ENCODE measurements at regions not wholly inside any gene's neighbourhood (a gene's known extent, or its start where the extent isn't known, plus 50 kb on each side); places are given as distances from the start of the nearest gene placed in this dataset.

DNA sequence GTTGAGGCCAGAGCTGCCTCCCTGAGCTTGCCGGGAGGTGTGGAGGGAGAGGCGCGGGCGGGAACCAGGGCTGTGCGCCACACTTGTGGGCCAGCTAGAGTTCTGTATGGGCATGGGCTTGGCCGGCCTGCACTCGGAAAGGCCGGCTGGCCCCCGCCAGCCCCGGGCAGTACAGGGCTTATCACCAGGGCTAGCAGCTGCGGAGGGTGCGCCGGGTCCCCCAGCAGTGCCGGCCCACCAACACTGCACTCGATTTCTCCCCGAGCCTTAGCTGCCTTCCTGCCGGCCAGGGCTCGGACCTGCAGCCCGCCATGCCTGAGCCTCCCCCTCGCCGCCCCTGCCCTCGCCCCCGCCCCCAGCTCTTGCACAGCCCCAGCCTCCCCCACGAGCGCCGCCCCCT is 472.7 kb downstream of the TFAP2A start:
- DNase-seq (ENCODE audit: low read depth in 1 of 2, low spot score in 1 of 2), result no peak
- TF ChIP-seq JUND (IDR thresholded peaks at IDR 0.05; ENCODE audit: low read depth), result no peak
- in situ Hi-C loops (cut with HindIII; ENCODE audit: low pct_unique_long_range_greater_than_20kb, low sequenced_read_pairs), result no loop called here

DNA sequence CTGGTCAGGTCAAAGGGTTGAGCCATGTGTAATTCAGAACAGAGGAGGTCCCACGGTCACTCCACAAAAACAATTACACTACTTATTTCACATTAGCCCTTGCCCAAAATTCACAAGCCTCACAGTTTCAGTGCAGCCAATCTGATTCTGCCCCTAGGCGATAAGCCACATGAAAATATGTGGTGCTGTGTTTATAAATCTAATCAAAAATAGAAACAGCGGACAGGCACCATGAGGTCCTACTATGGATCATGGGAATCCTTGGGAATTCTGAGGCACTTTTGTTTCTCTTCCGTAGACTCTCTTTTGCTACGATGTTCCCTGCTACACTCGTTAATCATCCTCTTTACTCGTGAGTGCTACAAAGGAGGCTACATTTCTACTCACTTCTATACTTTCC is 476.1 kb downstream of the TFAP2A start:
- TF ChIP-seq JUND (IDR thresholded peaks at IDR 0.05; ENCODE audit: low read depth), result no peak
- in situ Hi-C loops (cut with HindIII; ENCODE audit: low pct_unique_long_range_greater_than_20kb, low sequenced_read_pairs), result no loop called here
- no peak for DNase-seq (ENCODE audit: low read depth in 1 of 2, low spot score in 1 of 2)

DNA sequence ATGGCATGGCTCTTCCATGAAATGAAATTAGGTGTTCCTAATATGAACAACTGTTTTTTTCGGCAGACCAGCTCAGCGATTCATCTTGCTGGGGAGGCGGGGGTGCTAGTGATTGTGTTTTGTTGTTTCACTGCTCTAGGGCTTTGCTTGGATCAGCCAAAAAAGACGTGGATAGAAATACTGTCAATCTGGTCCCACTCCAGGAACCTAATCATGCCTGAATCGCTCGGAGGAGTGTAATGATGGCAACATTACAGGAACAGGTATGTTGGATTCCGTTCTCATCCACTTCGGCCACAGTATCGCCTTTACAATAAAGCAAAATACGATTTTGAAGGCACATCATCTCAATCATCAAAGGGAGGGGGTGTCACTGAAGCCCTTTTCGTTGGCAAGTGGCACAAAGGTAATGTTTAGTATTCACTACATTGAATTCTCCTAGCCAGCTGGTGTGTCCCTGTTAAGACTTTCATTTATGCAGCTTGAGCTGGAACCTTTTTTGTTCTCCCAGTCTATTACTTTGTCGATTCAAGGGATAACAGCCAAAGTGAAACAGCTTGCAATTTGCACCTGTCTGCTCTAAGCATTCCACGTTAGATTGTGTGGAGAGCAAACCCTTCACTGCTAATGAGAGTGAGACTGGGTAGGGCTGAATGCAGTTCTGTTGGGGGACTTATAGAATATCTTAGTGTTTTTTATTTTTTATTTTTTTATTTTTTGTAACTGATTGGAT is 477.7 kb downstream of the TFAP2A start:
- in situ Hi-C loops (cut with HindIII; ENCODE audit: low pct_unique_long_range_greater_than_20kb, low sequenced_read_pairs), result no loop called here
- TF ChIP-seq JUND (IDR thresholded peaks at IDR 0.05; ENCODE audit: low read depth), result no peak
- DNase-seq (ENCODE audit: low read depth in 1 of 2, low spot score in 1 of 2), result peak in 1 of 2 experiments; percentile 14

DNA sequence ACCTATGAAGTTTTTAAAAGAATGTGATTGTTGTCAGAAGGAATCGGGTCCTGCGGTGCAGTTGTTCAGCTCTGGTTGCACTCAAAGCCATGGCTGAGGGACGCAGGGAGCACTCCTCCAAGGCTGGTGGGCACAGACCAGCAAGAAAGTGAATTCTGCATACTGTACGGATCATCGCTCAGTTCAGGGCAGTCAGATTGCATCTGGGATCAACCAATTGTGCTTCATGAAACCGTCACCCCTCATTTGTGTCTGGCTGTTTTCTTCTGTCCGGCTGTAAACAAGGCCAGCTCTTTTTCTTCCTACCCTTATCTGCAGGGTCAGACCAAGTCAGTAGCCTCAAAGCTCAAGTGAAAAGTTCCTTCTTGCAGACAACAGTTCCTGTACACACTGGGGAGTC is 478.3 kb downstream of the TFAP2A start:
- in situ Hi-C loops (cut with HindIII; ENCODE audit: low pct_unique_long_range_greater_than_20kb, low sequenced_read_pairs), result no loop called here
- TF ChIP-seq JUND (IDR thresholded peaks at IDR 0.05; ENCODE audit: low read depth), result no peak
- no peak for DNase-seq (ENCODE audit: low read depth in 1 of 2, low spot score in 1 of 2)

DNA sequence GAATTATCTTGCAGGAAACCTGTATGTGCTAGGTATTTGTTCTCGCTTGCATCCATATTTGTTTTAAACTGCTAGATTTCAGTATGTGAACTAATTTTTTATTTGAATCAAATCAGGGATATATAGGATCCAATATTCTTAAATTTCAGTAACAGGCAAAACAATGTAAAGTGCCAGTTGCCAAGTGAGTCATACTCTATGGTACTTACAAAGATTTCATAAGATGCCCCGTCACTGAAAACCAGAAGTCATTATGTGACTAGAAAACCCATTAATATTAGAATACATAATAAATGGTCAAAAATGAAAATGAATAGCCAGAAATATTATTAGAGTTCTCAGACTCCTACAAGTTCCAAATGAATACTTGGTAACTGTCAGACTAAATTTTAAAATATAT is 481.2 kb downstream of the TFAP2A start:
- no peak for DNase-seq (ENCODE audit: low read depth in 1 of 2, low spot score in 1 of 2)
- no peak for TF ChIP-seq JUND (IDR thresholded peaks at IDR 0.05; ENCODE audit: low read depth)
- in situ Hi-C loops (cut with HindIII; ENCODE audit: low pct_unique_long_range_greater_than_20kb, low sequenced_read_pairs), result no loop called here

DNA sequence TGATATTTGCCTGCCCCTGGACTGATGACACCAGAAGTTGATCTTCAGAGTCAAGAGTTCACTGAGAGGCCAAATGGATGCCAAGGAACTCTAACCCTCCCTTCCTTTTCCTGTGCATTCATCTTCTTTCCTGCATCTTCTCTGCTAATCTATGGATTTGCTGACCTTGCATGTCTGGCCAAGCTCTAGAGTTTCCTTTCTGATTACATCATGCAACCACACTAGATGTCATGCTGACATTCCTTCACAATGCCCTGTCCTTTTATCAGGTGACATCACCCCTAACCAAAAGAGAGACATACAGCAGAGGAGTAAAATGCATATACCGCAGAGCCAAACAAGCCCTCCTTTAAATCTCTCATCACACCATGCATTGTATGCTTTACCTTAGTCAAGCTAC is 487.6 kb downstream of the TFAP2A start:
- DNase-seq (ENCODE audit: low read depth in 1 of 2, low spot score in 1 of 2), result no peak
- TF ChIP-seq JUND (IDR thresholded peaks at IDR 0.05; ENCODE audit: low read depth), result no peak
- in situ Hi-C loops (cut with HindIII; ENCODE audit: low pct_unique_long_range_greater_than_20kb, low sequenced_read_pairs), result no loop called here

DNA sequence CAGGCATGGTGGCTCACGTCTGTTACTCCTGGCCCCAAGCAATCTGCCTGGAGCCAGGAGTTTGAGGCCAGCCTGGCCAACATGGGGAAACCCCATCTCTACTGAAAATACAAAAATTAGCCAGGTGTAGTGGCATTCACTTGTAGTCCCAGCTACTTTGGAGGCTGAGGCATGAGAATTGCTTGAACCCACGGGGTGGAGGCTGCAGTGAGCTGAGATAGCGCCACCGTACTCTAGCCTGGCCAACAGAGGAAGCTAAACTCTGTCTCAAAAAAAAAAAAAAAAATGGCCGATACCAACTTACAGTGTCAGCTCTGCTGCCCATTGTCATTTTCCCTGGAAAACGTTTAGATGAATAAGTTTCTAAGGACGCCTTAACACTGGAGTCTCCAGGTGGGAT is 489.9 kb downstream of the TFAP2A start:
- DNase-seq (ENCODE audit: low read depth in 1 of 2, low spot score in 1 of 2), result no peak
- no peak for TF ChIP-seq JUND (IDR thresholded peaks at IDR 0.05; ENCODE audit: low read depth)
- in situ Hi-C loops (cut with HindIII; ENCODE audit: low pct_unique_long_range_greater_than_20kb, low sequenced_read_pairs), result no loop called here

DNA sequence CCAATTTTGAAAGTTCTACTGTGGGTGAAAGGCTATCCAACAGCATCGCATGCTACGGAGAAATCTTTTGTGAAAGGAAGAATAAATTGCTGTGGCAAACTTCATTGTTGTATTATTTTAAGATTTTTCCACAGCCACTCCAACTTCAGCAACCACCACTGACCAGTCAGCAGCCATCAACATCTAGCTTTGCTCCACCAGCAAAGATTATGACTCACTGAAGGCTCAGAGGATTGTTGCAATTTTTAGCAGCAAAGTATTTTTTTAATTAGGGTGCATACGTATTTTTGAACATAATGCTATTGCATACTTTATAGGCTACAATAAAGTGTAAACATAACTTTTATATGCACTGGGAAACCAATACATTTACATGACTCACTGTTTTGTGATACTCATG is 493.5 kb downstream of the TFAP2A start:
- TF ChIP-seq JUND (IDR thresholded peaks at IDR 0.05; ENCODE audit: low read depth), result no peak
- DNase-seq (ENCODE audit: low read depth in 1 of 2, low spot score in 1 of 2), result no peak
- in situ Hi-C loops (cut with HindIII; ENCODE audit: low pct_unique_long_range_greater_than_20kb, low sequenced_read_pairs), result no loop called here

DNA sequence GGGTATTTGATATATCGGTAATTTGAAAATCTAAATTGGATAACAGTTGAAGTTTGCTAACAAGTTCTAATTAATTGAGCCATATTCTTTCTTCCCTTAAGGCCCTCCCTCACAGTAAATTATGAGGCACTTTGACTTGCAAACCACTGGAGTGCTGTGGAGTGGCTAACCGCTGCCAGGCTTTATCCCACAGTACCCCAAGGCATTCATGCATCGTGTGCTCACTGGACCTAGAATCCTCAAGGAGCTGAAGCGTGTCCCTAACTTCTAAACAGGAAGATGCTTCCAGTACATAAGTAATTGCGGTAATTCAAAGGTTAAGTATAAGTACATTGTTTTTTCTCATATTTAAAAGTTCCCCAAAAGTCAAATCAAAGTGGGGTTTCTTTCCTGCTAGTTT is 499.9 kb downstream of the TFAP2A start:
- in situ Hi-C loops (cut with HindIII; ENCODE audit: low pct_unique_long_range_greater_than_20kb, low sequenced_read_pairs), result no loop called here
- no peak for DNase-seq (ENCODE audit: low read depth in 1 of 2, low spot score in 1 of 2)
- TF ChIP-seq JUND (IDR thresholded peaks at IDR 0.05; ENCODE audit: low read depth), result no peak

DNA sequence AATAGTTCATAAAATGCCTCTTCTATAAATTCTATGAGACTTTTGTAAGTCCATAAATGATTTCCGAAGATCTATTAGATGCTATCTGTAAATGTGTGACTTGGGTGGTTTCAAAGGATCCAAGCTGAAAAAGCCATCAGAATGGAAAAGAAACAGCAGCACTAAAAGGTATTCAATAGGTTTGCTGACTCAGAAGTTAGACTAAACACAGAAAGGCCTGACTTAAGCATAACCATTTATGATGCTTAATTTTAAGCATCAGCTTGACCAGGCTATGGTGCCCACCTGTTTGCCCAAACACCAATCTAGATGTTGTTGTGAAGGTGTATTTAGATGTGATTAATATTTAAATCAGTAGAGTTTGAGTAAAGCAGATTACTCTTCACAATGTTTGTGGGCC is 513.5 kb downstream of the TFAP2A start:
- no peak for DNase-seq (ENCODE audit: low read depth in 1 of 2, low spot score in 1 of 2)
- no peak for TF ChIP-seq JUND (IDR thresholded peaks at IDR 0.05; ENCODE audit: low read depth)
- in situ Hi-C loops (cut with HindIII; ENCODE audit: low pct_unique_long_range_greater_than_20kb, low sequenced_read_pairs), result no loop called here

DNA sequence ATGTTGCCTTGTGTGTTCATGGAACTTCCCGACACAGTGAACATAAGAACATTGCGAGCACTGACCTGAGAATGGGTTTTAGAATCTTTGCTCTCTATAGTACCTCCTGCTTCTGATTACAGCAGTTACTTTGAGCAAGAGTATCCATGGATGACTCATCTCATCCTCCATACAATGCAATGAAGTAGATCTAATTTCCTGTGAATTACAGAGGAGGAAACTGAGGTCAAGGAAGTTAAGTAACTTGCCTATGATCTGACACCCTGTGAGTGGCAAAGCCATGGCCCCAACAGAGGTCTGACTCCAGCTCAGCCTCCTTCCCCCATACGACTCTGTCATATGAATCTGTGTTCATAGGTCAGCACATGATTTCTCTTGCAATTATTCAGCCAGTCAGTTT is 518.1 kb downstream of the TFAP2A start:
- no peak for DNase-seq (ENCODE audit: low read depth in 1 of 2, low spot score in 1 of 2)
- in situ Hi-C loops (cut with HindIII; ENCODE audit: low pct_unique_long_range_greater_than_20kb, low sequenced_read_pairs), result no loop called here
- TF ChIP-seq JUND (IDR thresholded peaks at IDR 0.05; ENCODE audit: low read depth), result no peak

DNA sequence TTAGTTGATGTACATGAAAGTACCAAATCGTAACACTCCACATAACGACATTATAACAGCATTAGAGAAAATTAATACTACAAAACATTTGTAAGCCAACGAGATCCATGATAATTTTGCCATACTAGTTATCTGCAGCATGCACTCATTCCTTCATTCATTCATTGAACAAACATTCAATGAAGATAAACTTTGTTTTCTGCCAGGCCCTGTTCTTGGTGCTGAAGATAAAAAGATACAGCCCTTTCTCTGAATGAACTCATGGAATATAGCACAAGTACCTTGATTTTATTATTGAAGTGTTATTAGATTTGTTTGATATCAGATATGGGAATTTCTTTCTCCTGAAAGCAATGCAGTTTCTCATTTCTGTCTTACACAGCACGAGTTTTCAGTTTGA is 524.0 kb downstream of the TFAP2A start:
- in situ Hi-C loops (cut with HindIII; ENCODE audit: low pct_unique_long_range_greater_than_20kb, low sequenced_read_pairs), result no loop called here
- DNase-seq (ENCODE audit: low read depth in 1 of 2, low spot score in 1 of 2), result no peak
- TF ChIP-seq JUND (IDR thresholded peaks at IDR 0.05; ENCODE audit: low read depth), result no peak

DNA sequence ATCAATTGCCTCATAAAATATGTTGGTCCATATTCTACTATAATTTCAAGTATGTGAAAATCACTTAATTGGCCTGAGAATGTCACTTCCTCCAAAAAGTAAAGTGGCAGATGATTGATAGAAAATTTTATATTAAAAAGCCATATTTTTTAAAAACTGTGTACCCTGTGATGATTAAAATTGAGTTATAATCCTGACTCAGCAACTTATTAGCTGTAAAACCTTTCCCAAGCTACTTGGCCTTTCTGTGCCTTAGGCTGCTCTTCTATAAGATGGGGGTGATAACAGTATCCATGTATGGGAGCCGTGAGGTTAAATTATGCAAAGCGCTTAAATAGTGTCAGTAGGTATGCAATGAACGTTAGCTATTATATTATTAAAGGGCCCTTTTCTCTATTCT is 524.4 kb downstream of the TFAP2A start:
- no peak for DNase-seq (ENCODE audit: low read depth in 1 of 2, low spot score in 1 of 2)
- TF ChIP-seq JUND (IDR thresholded peaks at IDR 0.05; ENCODE audit: low read depth), result no peak
- in situ Hi-C loops (cut with HindIII; ENCODE audit: low pct_unique_long_range_greater_than_20kb, low sequenced_read_pairs), result no loop called here

DNA sequence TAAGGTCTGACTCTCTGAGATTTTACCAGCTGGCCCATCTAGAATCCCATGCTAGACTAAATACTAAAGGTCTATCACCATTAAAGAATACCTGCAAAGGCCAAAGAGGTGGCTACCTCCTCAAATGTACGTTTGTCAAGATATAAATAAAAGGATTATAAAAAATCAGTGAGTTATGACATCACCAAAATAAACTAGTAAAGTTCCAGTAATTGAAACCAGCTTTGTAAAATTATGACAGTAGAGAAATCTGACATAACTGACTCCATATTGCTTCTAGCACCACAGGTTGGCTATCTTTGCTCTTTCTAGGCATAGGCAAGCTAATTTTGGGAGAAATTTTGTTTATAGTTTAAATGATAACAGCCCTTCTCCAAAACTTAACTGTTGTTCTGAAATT is 536.3 kb downstream of the TFAP2A start:
- TF ChIP-seq JUND (IDR thresholded peaks at IDR 0.05; ENCODE audit: low read depth), result no peak
- in situ Hi-C loops (cut with HindIII; ENCODE audit: low pct_unique_long_range_greater_than_20kb, low sequenced_read_pairs), result no loop called here
- DNase-seq (ENCODE audit: low read depth in 1 of 2, low spot score in 1 of 2), result no peak

Measured in T47D (cell line).